ENCODE measurements at regions not wholly inside any gene's neighbourhood (a gene's known extent, or its start where the extent isn't known, plus 50 kb on each side); places are given as distances from the start of the nearest gene placed in this dataset.

GRCh38 chr10:58971796-58972491 is 204.5 kb upstream of the PHYHIPL start:
- no peak for DNase-seq

DNA sequence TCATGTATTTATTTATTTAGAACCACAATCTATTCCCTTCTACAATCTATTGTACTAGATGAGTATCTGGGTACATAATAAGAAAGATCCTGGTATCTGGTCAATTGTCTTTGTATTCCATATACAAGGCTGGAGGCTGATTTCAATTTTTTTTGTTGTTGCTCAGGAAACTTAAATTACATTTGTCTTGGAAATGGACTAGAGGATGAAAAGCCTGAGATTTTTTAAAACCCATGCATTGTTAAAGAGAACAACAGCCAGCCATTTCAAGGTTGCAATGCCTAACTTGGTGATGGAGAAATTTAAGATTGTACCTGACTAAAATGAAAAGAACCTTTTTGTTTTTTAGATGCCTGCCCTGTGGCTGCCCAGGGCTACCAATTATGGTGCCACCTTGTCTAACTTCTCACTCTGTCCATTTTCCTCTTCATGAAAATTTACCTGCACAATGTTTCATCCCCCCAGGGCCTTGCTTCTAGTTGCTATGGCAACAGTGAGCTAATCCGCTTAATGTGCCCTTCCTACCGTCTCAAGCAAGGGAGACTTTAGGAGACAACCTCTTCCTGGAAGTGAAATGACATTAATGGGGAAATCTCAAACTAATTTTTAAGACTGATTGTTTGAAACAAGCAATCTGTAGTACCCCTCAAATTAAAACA is 203.7 kb upstream of the PHYHIPL start:
- no peak for DNase-seq

GRCh38 chr10:58973235-58973595 is 203.2 kb upstream of the PHYHIPL start:
- no peak for DNase-seq

GRCh38 chr10:58976254-58976653 is 200.2 kb upstream of the PHYHIPL start:
- no peak for DNase-seq

- DNase-seq, result no peak
Measured at GRCh38 chr10:58979711-58980110, 196.7 kb upstream of the PHYHIPL start.

- DNase-seq, result no peak
Measured at GRCh38 chr10:58980826-58981415, 195.5 kb upstream of the PHYHIPL start.

GRCh38 chr10:58981846-58982245 is 194.6 kb upstream of the PHYHIPL start:
- no peak for DNase-seq

GRCh38 chr10:58982470-58983239 is 193.8 kb upstream of the PHYHIPL start:
- no peak for DNase-seq

GRCh38 chr10:58985216-58985615 is 191.2 kb upstream of the PHYHIPL start:
- no peak for DNase-seq

DNA sequence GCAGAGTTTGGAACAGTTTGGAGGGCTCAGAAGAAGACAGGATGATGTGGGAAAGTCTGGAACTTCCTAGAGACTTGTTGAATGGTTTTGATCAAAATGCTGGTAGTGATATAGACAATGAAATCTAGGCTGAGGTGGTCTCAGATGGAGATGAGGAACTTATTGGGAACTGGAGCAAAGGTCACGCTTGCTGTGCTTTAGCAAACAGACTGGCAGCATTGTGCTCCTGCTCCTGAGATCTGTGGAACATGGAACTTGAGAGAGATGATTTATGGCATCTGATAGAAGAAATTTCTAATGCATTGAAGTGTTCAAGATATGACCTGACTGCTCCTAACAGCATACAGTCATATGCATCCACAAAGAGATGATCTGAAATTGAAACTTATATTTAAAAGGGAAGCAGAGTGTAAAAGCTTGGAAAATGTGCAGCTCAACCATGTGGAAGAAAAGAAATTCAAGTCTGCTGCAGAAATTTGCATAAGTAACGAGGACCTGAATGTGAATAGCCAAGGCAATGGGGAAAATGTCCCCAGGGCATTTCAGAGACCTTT is 186.9 kb upstream of the PHYHIPL start:
- DNase-seq, result no peak

DNA sequence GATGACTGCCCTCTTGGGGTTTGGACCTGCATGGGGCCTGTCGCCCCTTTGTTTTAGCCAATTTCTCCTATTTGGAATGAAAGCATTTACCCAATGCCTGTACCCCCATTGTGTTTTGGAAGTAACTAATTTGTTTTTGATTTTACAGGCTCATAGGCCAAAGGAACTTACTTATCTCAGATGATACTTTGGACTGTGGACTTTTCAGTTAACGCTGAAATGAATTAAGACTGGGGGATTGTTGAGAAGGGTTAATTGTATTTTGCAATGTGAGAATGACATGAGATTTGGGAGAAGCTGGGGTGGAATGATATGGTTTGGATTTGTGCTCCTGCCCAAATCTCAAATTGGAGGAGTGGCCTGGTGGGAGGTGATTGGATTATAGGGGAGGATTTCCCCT is 185.8 kb upstream of the PHYHIPL start:
- no peak for DNase-seq

DNA sequence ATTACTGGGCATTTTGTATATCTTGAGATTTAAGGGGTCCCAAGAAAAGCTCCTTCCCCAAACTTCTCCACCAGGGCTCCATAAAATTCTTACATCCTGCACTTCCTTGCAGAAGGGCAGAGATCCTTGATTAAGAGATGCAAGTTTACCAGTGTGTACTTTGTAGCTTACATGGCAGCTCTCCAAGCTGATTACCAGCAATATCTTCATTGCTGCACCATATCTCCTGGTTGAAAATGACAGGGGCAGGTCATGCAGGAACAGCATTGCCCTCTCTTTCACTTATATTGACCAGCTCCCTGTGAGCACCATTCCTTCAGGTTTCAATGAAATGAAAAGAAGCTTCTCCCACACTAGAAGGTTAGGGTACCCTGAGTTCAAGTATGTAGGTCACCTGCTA is 184.6 kb upstream of the PHYHIPL start:
- DNase-seq, result no peak

DNA sequence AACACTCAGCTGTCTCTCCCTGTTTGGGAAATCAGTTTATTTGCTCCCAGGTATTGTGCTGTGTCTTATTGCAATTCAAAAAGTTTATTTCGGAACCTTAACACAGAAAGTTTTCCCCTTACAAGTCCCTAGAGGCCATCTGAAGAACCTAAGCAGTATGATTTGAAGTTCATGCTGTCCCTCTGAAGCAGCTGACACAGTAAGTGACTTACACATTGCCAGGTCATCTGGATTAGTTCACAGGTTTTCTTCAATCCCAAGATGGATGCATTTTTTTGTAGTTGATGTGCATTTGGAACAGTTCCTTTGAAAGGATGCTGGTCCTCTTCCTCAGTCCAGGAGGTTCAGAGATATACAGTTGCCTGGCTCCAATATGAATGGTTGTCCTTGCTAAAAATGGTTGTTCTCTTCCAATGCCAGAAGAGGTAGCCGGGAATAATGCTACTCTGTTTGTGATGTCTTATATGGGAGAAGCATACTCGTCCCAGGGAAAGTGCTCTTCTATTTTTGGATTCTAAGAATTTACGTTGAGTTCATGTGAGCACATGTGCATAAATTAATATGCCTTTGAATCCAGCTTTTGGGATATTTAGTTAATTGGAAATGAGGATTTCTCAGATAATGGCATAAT is 183.5 kb upstream of the PHYHIPL start:
- no peak for DNase-seq

- no peak for DNase-seq
Measured at GRCh38 chr10:58993480-58994221, 182.8 kb upstream of the PHYHIPL start.

GRCh38 chr10:58994226-58995057 is 182.0 kb upstream of the PHYHIPL start:
- no peak for DNase-seq

DNA sequence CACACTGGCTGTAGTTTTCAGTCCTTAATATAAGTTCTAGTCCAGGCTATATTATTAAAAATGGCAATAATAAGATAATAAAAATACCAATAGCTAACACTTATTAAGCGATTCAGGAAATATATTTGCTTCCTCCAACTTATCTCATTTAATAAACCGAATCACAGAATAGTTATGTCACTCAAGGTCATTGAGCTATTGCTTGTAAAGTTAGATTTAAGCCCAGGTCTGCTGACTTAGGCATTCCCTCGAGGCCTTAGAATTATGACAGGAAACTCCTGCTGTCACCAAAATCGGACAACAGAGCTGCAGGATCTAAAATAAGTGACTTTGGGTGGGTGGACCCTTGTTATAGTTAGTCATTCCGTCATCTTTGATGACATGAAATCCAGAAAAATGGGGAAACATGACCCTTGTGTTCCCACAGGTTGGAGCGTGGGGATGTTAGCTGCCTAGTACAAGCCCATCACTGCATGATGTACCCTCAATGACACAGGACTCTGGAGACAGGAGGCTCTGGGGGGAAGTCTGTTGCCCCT is 181.3 kb upstream of the PHYHIPL start:
- DNase-seq, result no peak

GRCh38 chr10:58996063-58996462 is 180.4 kb upstream of the PHYHIPL start:
- no peak for DNase-seq

- DNase-seq, result no peak
Measured at GRCh38 chr10:58996866-58997265, 179.6 kb upstream of the PHYHIPL start.

DNA sequence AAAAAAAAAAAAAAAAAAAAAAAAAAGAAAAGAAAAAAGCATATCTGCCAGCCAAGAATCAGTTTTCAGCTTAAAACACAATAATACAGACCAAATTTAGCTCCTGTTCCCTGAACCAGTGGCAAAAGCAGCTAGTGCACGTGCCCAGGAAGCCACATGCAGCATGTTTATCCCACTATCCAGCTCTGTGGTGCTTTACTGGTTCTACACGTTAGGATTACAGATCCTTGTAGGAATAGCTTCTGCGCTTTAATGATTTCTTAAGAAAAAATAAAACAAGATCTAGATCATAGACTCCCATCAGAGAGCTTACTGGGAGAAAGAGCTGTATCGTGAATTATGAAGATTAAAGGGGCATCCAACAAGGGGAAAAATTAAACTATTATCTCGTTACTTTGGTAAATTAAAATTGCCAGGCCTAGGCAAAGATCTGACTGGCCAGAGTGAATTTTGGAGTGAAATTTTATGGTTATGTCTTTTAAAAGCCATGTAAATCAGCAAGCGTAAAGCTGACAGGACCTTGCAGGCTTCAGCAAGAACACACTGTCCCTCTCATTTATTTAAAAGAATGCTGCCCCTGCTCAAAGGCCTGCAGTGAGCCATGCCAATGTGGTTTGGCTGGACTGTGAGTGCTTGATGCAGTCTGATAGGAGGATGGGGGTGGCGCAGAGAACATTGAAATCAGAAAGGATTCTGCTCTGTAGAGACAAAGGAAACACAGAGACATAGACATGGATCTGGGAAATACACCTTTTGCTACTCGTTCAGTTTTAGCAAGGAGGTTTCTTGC is 177.3 kb upstream of the PHYHIPL start:
- no peak for DNase-seq

All from DMS153 (cell line).